HG03159 (cell line): ENCODE measurements at regions not wholly inside any gene's neighbourhood (a gene's known extent, or its start where the extent isn't known, plus 50 kb on each side); places are given as distances from the start of the nearest gene placed in this dataset.

Source experiments
- ATAC-seq: cut with Tn5 transposase; IDR thresholded peaks from one replicate; pipeline ENCODE4 v1.9.1; 2021; ENCODE audit warnings: mild to moderate bottlenecking, moderate library complexity; ENCODE audit not compliant: unreplicated experiment

- ATAC-seq, result no peak
Measured at GRCh38 chr10:128630787-128631252, 504.6 kb upstream of the MKI67 start.

GRCh38 chr10:128631801-128632241 lies 505.6 kb upstream of the MKI67 start:
- no peak for ATAC-seq

DNA sequence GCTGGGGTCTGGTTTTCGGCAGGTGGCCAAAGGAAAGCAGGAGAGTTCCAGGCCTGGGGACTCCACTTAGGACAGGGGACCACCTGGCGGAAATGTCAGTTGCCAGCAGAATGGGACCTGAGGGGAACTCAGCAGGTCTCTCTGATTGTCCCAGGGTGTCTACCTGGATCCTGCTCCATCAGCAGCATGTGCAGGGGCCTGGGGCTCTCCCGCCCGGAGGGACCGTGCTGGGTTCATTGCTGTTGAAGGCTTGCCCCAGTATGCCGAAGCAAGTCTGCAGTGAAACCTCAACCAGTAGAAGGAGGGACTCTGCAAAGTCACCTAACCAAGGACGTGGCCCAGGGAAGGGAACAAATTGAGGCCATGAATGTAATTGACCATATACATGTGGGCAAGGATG lies 506.5 kb upstream of the MKI67 start:
- no peak for ATAC-seq

DNA sequence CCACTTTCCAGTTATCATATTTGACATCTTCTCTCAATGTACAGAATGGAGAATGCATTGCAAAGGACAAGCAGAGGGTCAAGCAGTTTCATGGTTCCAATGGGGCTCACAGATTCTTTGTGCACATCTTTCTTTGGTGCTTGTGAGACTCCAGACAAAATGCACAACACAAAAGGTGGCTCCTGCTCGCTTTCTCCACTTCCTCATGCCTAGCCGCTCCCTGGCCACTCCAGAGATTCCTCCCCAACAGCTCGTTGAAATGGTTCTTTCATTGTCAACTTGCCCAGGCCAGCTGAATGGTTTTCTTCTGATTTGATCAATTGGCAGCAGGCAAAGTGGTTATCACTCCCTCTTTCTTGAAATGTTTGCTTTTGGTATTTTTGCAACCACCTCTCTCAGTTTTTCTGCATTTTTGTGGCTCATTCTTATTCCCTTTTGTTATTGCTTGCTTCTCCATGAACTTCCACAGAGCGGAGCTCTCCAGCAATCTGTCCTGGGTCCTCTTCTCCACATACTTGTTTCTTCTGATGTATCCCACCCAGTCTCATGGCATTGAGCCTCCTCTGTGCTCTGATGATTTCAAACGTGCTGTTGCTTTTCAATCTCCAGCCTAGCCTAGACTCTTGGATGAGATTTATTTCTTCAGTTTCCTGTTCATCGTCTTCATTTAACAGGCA lies 507.8 kb upstream of the MKI67 start:
- no peak for ATAC-seq

- no peak for ATAC-seq
Measured at GRCh38 chr10:128642023-128642422, 515.8 kb upstream of the MKI67 start.

DNA sequence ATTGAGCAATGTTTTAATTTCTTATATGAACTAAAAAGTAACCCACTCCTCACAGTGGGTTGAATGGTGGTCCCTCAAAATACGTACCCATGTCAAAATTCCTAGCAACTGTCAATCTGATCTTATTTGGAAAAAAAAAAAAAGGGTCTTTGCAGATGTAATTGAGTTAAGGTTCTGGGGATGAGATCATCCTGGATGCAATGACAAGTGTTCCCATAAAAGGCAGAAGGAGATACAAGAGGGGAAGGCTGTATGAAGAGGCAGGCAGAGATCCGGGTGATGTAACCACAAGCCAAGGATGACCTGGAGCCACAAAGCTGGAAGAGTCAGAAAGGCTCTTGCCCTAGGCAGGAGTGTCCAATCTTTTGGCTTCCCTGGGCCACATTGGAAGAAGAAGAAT lies 516.3 kb upstream of the MKI67 start:
- ATAC-seq, result no peak

DNA sequence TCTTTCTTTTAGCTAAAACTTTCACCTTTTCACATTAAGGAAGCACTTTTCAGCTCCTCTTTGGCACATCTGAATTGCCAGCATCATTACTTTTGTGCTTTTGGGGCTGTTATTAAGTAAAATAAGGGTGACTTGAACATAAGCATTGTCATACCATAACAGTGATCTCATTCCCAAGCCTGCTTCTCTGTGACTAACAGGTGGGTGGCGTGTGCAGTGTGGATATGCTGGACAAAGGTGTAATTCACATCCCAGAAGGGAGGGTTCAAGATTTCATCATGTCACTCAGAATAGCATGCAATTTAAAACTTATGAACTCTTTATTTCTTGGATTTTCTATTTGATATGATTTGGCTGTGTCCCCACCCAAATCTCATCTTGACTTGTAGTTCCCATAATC lies 517.4 kb upstream of the MKI67 start:
- ATAC-seq, result no peak

GRCh38 chr10:128645486-128645885 lies 519.3 kb upstream of the MKI67 start:
- no peak for ATAC-seq

- ATAC-seq, result no peak
Measured at GRCh38 chr10:128646956-128647355, 520.7 kb upstream of the MKI67 start.

- no peak for ATAC-seq
Measured at GRCh38 chr10:128657548-128657947, 531.3 kb upstream of the MKI67 start.

GRCh38 chr10:128660726-128661125 lies 534.5 kb upstream of the MKI67 start:
- ATAC-seq, result no peak

- no peak for ATAC-seq
Measured at GRCh38 chr10:128661404-128662197, 535.4 kb upstream of the MKI67 start.

DNA sequence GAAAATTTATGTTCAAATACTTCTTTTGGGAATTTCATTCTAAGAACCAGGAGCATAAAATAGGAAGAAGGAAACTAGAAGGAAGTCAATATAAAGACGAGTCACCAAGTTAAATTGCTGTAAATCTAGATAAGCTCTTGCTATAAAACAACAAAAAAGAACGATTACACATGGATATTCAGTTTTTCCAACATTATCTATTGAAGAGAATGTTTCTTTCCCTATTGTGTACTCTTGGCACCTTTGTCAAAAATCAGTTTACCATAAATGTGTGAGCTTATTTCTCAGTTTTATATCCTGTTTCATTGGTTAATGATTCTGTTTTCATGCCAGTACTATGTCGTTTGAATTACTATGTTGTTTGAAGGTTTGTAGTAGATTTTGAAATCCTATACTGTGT lies 536.3 kb upstream of the MKI67 start:
- no peak for ATAC-seq

DNA sequence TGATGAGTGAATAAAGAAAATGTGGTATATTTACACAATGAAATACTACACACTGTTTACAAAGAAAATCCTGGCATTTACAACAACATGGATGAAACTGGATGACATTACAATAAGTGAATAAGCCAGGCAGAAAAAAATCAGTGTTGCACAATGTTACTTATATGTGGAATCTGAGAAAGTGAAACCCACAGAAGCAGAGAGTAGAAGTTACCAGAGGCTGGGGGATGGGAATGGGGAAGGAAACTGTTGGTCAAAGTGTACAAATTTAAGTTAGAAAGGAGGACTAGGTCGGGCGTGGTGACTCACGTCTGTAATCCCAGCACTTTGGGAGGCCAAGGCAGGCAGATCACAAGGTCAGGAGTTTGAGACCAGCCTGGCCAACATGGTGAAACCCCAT lies 538.5 kb upstream of the MKI67 start:
- ATAC-seq, result no peak

DNA sequence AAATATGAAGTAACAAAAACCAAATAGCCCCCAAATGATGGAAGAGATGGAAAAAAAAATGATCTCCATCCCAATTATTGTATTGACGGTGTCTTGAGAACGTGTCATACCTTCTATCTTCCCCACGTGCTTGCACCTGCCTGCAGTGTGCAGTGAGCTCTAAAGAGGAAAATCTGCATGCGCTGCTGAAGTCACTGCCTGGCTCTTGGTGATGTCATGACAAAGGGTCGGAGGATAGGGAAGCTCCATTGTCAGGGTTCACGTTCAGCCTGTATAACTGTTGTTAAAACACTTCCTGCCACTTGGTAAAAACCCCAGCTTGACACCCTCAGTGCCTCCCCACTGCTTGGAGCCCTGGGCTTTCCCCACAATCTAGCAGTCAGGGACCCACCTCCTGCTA lies 549.2 kb upstream of the MKI67 start:
- ATAC-seq, result no peak

DNA sequence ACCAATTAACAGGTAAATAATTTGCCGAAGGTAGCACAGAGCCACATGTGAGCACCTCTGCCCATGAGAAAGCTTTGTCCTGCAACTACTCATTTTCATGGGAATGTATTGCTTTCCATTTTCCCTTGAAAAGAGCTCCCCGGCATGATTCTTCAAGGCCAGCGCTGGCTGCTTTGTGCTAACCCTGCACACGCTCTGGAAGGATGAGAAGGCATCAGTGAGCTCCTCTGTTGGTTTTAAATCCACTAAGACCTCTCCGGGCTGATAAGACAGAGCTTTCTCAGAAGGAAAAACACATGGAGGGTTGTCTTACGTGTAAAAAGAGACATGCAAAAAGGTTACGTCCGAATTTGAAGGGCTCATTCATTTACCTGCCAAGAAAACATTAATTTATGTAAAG lies 553.9 kb upstream of the MKI67 start:
- ATAC-seq, result no peak

- ATAC-seq, result no peak
Measured at GRCh38 chr10:128684215-128684614, 558.0 kb upstream of the MKI67 start.

GRCh38 chr10:128686630-128687278 lies 560.5 kb upstream of the MKI67 start:
- ATAC-seq, result no peak

DNA sequence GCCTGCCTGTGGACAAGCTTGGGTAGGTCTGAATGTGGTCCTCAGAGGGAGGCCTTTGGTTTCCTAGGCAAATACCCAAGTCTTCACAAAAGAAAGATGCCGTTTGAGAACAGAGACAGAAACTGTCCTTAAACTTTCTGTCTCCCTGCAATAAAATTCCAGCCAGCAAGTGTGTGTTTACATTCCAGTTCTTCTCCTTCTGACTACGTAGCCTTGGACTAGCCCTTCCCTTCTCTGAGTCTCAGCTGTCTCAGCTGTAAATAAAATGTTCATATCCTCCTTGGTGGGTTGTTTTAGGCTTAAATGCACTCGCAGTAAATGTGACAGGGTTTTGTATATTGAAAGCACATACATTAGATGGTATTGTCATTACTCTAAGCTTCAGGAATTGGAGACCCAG lies 561.2 kb upstream of the MKI67 start:
- ATAC-seq, result no peak

DNA sequence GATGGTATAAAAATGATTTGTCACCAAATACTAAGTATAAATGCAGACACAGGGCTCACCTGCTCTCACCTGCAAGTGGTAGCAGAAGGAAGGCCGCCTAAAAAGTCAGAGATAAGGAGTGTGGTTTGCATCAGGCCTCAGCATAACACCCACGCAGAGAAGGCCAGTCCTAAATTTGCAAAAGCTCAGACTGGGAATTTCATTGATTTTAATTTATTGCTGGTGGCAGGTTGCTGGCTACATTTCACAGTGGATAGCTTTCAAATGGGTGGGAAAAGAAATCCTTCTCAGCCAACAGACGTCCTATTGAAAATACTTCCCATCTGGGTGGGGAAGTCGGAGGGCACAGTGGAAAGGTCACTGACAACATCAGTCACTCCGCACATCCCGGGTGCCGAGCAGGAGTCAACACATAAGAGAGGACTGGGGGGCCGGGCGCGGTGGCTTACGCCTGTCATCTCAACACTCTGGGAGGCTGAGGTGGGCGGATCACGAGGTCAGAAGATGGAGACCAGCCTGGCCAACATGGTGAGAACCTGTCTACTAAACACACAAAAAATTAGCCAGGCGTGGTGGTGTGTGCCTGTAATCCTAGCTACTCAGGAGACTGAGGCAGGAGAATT lies 561.8 kb upstream of the MKI67 start:
- no peak for ATAC-seq

- no peak for ATAC-seq
Measured at GRCh38 chr10:128689667-128690066, 563.4 kb upstream of the MKI67 start.
